ENCODE measurements at regions not wholly inside any gene's neighbourhood (a gene's known extent, or its start where the extent isn't known, plus 50 kb on each side); places are given as distances from the start of the nearest gene placed in this dataset.

- DNase-seq = no peak
- H3K27ac ChIP-seq (replicated peaks) = no peak overlapping the region
- H3K4me3 ChIP-seq = no peak overlapping the region
- intact Hi-C loops (cut with micrococcal nuclease) = no loop called here
- TF ChIP-seq, protein P1, sequence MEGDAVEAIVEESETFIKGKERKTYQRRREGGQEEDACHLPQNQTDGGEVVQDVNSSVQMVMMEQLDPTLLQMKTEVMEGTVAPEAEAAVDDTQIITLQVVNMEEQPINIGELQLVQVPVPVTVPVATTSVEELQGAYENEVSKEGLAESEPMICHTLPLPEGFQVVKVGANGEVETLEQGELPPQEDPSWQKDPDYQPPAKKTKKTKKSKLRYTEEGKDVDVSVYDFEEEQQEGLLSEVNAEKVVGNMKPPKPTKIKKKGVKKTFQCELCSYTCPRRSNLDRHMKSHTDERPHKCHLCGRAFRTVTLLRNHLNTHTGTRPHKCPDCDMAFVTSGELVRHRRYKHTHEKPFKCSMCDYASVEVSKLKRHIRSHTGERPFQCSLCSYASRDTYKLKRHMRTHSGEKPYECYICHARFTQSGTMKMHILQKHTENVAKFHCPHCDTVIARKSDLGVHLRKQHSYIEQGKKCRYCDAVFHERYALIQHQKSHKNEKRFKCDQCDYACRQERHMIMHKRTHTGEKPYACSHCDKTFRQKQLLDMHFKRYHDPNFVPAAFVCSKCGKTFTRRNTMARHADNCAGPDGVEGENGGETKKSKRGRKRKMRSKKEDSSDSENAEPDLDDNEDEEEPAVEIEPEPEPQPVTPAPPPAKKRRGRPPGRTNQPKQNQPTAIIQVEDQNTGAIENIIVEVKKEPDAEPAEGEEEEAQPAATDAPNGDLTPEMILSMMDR (IDR thresholded peaks at IDR 0.05; ENCODE audit: borderline replicate concordance) = no peak
- no peaks in the 10 kb centered on the region for H3K9me3 ChIP-seq (replicated peaks)
- H3K4me1 ChIP-seq = no peaks in the 10 kb centered on the region
- peaks cover 5% of the 10 kb centered on the region for H3K27me3 ChIP-seq (ENCODE audit: low read depth)
- H3K36me3 ChIP-seq = no peaks in the 10 kb centered on the region
These were observed 753.2 kb downstream of the TLR4 start for GRCh38 chr9:118457171-118458000.

DNA sequence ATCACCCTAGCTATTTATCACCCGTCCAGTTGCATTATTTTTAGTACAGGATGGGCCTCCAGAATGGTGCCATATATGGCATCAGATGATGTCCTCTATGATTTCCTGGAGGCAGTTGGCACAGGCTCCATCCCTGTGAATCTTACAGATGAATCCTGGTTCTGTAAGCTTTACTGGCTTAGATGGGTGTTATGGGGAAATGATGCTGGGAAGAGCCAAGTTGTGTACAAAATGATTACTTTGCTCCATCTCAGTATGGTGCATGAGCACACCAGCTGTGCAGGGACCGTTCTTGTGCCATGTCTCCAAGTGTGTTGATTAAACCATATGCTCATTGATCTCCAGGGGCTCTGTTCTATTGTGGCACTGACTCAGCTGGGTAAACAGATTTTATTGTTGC lies 755.7 kb downstream of the TLR4 start:
- TF ChIP-seq, protein P1 (IDR thresholded peaks at IDR 0.05; ENCODE audit: borderline replicate concordance) = no peak
- no peak overlapping the region for H3K27ac ChIP-seq (replicated peaks)
- H3K9me3 ChIP-seq (replicated peaks) = no peaks in the 10 kb centered on the region
- no peaks in the 10 kb centered on the region for H3K36me3 ChIP-seq
- no peak for DNase-seq
- H3K4me1 ChIP-seq = no peaks in the 10 kb centered on the region
- H3K27me3 ChIP-seq (ENCODE audit: low read depth) = peaks cover 5% of the 10 kb centered on the region
- H3K4me3 ChIP-seq = no peak overlapping the region
- intact Hi-C loops (cut with micrococcal nuclease) = no loop called here

- TF ChIP-seq, protein P1 (IDR thresholded peaks at IDR 0.05; ENCODE audit: borderline replicate concordance) = no peak
- DNase-seq = no peak
- Histone ChIP-seq H3K9me3 (replicated peaks) (no peaks in the 10 kb centered on the region), H3K27me3 (ENCODE audit: low read depth) (no peaks in the 10 kb centered on the region), H3K36me3 (no peaks in the 10 kb centered on the region), H3K27ac (replicated peaks) (no peak overlapping the region), H3K4me3 (no peak overlapping the region), H3K4me1 (no peaks in the 10 kb centered on the region)
- intact Hi-C loops (cut with micrococcal nuclease) = no loop called here
These were observed 759.2 kb downstream of the TLR4 start for GRCh38 chr9:118463419-118463818.

- Histone ChIP-seq H3K4me1 (no peaks in the 10 kb centered on the region), H3K36me3 (no peaks in the 10 kb centered on the region), H3K27me3 (ENCODE audit: low read depth) (no peaks in the 10 kb centered on the region), H3K9me3 (replicated peaks) (no peaks in the 10 kb centered on the region), H3K27ac (replicated peaks) (no peak overlapping the region), H3K4me3 (no peak overlapping the region)
- no peak for DNase-seq
- TF ChIP-seq, protein P1 (IDR thresholded peaks at IDR 0.05; ENCODE audit: borderline replicate concordance) = no peak
- intact Hi-C loops (cut with micrococcal nuclease) = no loop called here
These were observed 769.3 kb downstream of the TLR4 start for GRCh38 chr9:118473521-118473920.

DNA sequence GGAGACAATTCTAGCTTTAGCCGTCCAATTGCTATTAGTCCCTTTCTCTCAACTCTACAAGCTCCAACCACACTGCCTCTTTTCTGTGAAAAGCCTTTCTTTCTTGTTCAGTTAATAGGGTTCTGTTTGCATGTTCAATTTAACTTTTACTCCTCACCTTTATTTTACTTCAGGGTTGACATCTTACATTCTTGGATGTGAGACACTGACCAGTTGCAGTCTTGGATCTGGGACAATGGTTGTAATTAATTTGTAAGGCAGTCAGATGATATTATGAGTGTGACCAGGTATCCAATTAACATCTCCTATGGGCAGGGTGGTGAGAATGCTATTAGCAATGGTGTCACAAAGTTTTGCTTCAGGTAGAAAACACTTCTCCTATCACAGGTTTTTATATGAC lies 774.5 kb downstream of the TLR4 start:
- no peak for DNase-seq
- H3K9me3 ChIP-seq (replicated peaks) = no peaks in the 10 kb centered on the region
- intact Hi-C loops (cut with micrococcal nuclease) = no loop called here
- no peak overlapping the region for H3K4me3 ChIP-seq
- no peaks in the 10 kb centered on the region for H3K36me3 ChIP-seq
- TF ChIP-seq, protein P1 (IDR thresholded peaks at IDR 0.05; ENCODE audit: borderline replicate concordance) = no peak
- peaks cover 5% of the 10 kb centered on the region for H3K27me3 ChIP-seq (ENCODE audit: low read depth)
- H3K4me1 ChIP-seq = no peaks in the 10 kb centered on the region
- H3K27ac ChIP-seq (replicated peaks) = no peak overlapping the region

All from left ventricle myocardium inferior (tissue), 1 donor.